Stimulated activated CD4-positive, alpha-beta T cell treated with anti-CD3 and anti-CD28 coated beads, TNF-alpha, amount 100 ng/mL, for 4 hours (primary cell): ENCODE measurements at regions not wholly inside any gene's neighbourhood (a gene's known extent, or its start where the extent isn't known, plus 50 kb on each side); places are given as distances from the start of the nearest gene placed in this dataset.

Experiments
- DNase-seq, 3 experiments: peaks; one replicate each; pipeline ENCODE4 v3.0.0-alpha.2; 2020; ENCODE audit warnings: low read depth in 3 of 3

GRCh38 chr3:59299561-59299960 lies 249.7 kb upstream of the CFAP20DC start:
- DNase-seq: no peak

GRCh38 chr3:59290358-59290757 lies 240.5 kb upstream of the CFAP20DC start:
- no peak for DNase-seq

GRCh38 chr3:59289831-59290230 lies 240.0 kb upstream of the CFAP20DC start:
- DNase-seq: no peak

GRCh38 chr3:59288951-59289350 lies 239.1 kb upstream of the CFAP20DC start:
- DNase-seq: no peak

GRCh38 chr3:59286791-59287531 lies 237.1 kb upstream of the CFAP20DC start:
- no peak for DNase-seq

- DNase-seq: no peak
Measured at GRCh38 chr3:59285560-59285959, 235.7 kb upstream of the CFAP20DC start.

GRCh38 chr3:59284926-59285325 lies 235.1 kb upstream of the CFAP20DC start:
- no peak for DNase-seq

GRCh38 chr3:59280113-59280512 lies 230.3 kb upstream of the CFAP20DC start:
- no peak for DNase-seq

GRCh38 chr3:59277816-59278215 lies 228.0 kb upstream of the CFAP20DC start:
- DNase-seq: no peak

- DNase-seq: no peak
Measured at GRCh38 chr3:59277201-59277600, 227.4 kb upstream of the CFAP20DC start.

GRCh38 chr3:59273976-59274375 lies 224.2 kb upstream of the CFAP20DC start:
- no peak for DNase-seq

- DNase-seq: no peak
Measured at GRCh38 chr3:59271971-59272370, 222.1 kb upstream of the CFAP20DC start.

GRCh38 chr3:59270921-59271320 lies 221.1 kb upstream of the CFAP20DC start:
- DNase-seq: no peak

- DNase-seq: no peak
Measured at GRCh38 chr3:59270209-59270608, 220.4 kb upstream of the CFAP20DC start.

- DNase-seq: no peak
Measured at GRCh38 chr3:59268170-59268569, 218.3 kb upstream of the CFAP20DC start.

GRCh38 chr3:59267021-59267420 lies 217.2 kb upstream of the CFAP20DC start:
- no peak for DNase-seq

GRCh38 chr3:59266551-59266950 lies 216.7 kb upstream of the CFAP20DC start:
- DNase-seq: no peak

GRCh38 chr3:59265566-59265965 lies 215.7 kb upstream of the CFAP20DC start:
- DNase-seq: no peak

GRCh38 chr3:59264366-59264765 lies 214.5 kb upstream of the CFAP20DC start:
- DNase-seq: no peak

- DNase-seq: no peak
Measured at GRCh38 chr3:59263152-59263551, 213.3 kb upstream of the CFAP20DC start.

GRCh38 chr3:59262076-59262498 lies 212.3 kb upstream of the CFAP20DC start:
- no peak for DNase-seq

- no peak for DNase-seq
Measured at GRCh38 chr3:59261009-59261408, 211.2 kb upstream of the CFAP20DC start.

- DNase-seq: no peak
Measured at GRCh38 chr3:59258550-59259260, 208.9 kb upstream of the CFAP20DC start.
